Transverse colon (tissue), 4 donors: ENCODE measurements at regions not wholly inside any gene's neighbourhood (a gene's known extent, or its start where the extent isn't known, plus 50 kb on each side); places are given as distances from the start of the nearest gene placed in this dataset.

Source experiments
- DNase-seq: peaks from one replicate; pipeline ENCODE4 v3.0.0-alpha.2; 2019
- H3K27ac ChIP-seq, 4 donors: fragments of 200-600 bp; sonication (generic); 2 replicates each; pipeline ENCODE4 v1.5.1; 2016 to 2018; ENCODE audit warnings: inconsistent platforms in 4 of 4
- H3K27me3 ChIP-seq: fragments of 200-600 bp; sonication (generic); 2 replicates; pipeline ENCODE4 v1.5.1; 2017; ENCODE audit warnings: inconsistent platforms
- H3K36me3 ChIP-seq, 4 donors: fragments of 200-600 bp; sonication (generic); 2 replicates each; pipeline ENCODE4 v1.5.1; 2017 to 2019; ENCODE audit warnings: inconsistent platforms in 4 of 4
- H3K4me1 ChIP-seq, 4 donors: fragments of 200-600 bp; sonication (generic); 2 replicates each; pipeline ENCODE4 v1.5.1; 2017 to 2020; ENCODE audit warnings: inconsistent platforms in 4 of 4
- H3K4me3 ChIP-seq, 4 donors: fragments of 200-600 bp; sonication (generic); 1 replicate in 1 of 4; 2 replicates in 3 of 4; pipeline versions ENCODE4 v1.5.1 to v1.6.1; 2017 to 2019; ENCODE audit warnings: inconsistent platforms in 4 of 4
- H3K9me3 ChIP-seq, 2 donors: fragments of 200-600 bp; sonication (generic); 2 replicates each; pipeline ENCODE4 v1.5.1; 2017 to 2019; ENCODE audit warnings: inconsistent platforms in 2 of 2
- CTCF ChIP-seq, 5 experiments: fragments of 200-600 bp in 3 of 5; fragments of 450-650 bp in 2 of 5; sonication (generic) in 3 of 5; IDR thresholded peaks; 1 replicate in 2 of 5; 2 replicates in 3 of 5; pipeline ENCODE4 v1.5.1; 2016 to 2017; ENCODE audit warnings: antibody characterized with exemption in 5 of 5, inconsistent platforms in 3 of 5, mild to moderate bottlenecking in 2 of 5, moderate library complexity in 1 of 5
- EP300 ChIP-seq: sonication (generic); formaldehyde crosslinking; IDR thresholded peaks from one replicate; pipeline ENCODE4 v1.6.1; 2017; ENCODE audit warnings: antibody characterized with exemption, low read depth
- POLR2A ChIP-seq: fragments of 450-650 bp; IDR thresholded peaks from one replicate; pipeline ENCODE4 v1.6.1; 2016; ENCODE audit warnings: antibody characterized with exemption, mild to moderate bottlenecking, moderate library complexity
- POLR2AphosphoS5 ChIP-seq, 3 donors: sonication (generic); formaldehyde crosslinking; IDR thresholded peaks; one replicate each; pipeline ENCODE4 v1.6.1; 2016; ENCODE audit warnings: antibody characterized with exemption in 3 of 3
- WGBS, 2 donors: methylation state at CpG; one replicate each; pipeline ENCODE4 v1.1.5; 2018; ENCODE audit warnings: low coverage in 1 of 2; 5-methylcytosine and 5-hydroxymethylcytosine counted together
- in situ Hi-C, 4 donors: fragments of 200-750 bp; cut with MboI; loops; one replicate each; pipeline versions ENCODE4 v1.15.0 to v1.15.1; 2017; ENCODE audit warnings: low sequenced_read_pairs in 3 of 4, low pct_ligation_motif_present in 1 of 4, low pct_unique_long_range_greater_than_20kb in 1 of 4
- intact Hi-C: fragments of 100-400 bp; cut with DNase I; formaldehyde crosslinking; loops from one replicate; pipeline ENCODE4 v1.15.1; 2023; ENCODE audit warnings: low total_unique reads

- in situ Hi-C loops = no loop called here
- no peak for DNase-seq
- no peaks in the 10 kb centered on the region for H3K27me3 ChIP-seq
Observed at GRCh38 chr18:2050702-2051201, 520.6 kb downstream of the METTL4 start.

GRCh38 chr18:2053490-2054089 lies 517.7 kb downstream of the METTL4 start:
- in situ Hi-C loops = no loop called here
- DNase-seq = no peak
- no peak overlapping the region for H3K27ac ChIP-seq
- 72 to 80% methylated on average over 3 of the region's 3 CpGs for WGBS, 2 donors
- no peaks in the 10 kb centered on the region for H3K36me3 ChIP-seq
- no peaks in the 10 kb centered on the region for H3K27me3 ChIP-seq
- intact Hi-C loops = no loop called here
- no peaks in the 10 kb centered on the region for H3K9me3 ChIP-seq
- TF ChIP-seq POLR2A (no peak), POLR2AphosphoS5 (IDR thresholded peaks at IDR 0.05) (no peak), EP300 (no peak), CTCF (IDR thresholded peaks at IDR 0.05) (no peak)
- no peak overlapping the region for H3K4me3 ChIP-seq
- no peaks in the 10 kb centered on the region for H3K4me1 ChIP-seq

More at GRCh38 chr18:2050702-2051201, 520.6 kb downstream of the METTL4 start:
- intact Hi-C loops = no loop called here
- WGBS, 2 donors = 45 to 54% methylated on average over 3 of the region's 3 CpGs
- no peak for TF ChIP-seq POLR2AphosphoS5 (IDR thresholded peaks at IDR 0.05)
- no peak for TF ChIP-seq POLR2A
- no peak for TF ChIP-seq EP300
- no peak for TF ChIP-seq CTCF (IDR thresholded peaks at IDR 0.05)
- Histone ChIP-seq H3K27ac (no peak overlapping the region), H3K36me3 (no peaks in the 10 kb centered on the region), H3K4me3 (no peak overlapping the region), H3K4me1 (no peaks in the 10 kb centered on the region), H3K9me3 (no peaks in the 10 kb centered on the region)

GRCh38 chr18:2059336-2059735 lies 512.0 kb downstream of the METTL4 start:
- Histone ChIP-seq H3K27me3 (no peaks in the 10 kb centered on the region), H3K4me3 (no peak overlapping the region), H3K27ac (no peak overlapping the region), H3K36me3 (no peaks in the 10 kb centered on the region), H3K9me3 (no peaks in the 10 kb centered on the region), H3K4me1 (no peaks in the 10 kb centered on the region)
- 59 to 72% methylated on average over 4 of the region's 4 CpGs for WGBS, 2 donors
- no peak for TF ChIP-seq POLR2A
- TF ChIP-seq CTCF (IDR thresholded peaks at IDR 0.05) = no peak
- no peak for TF ChIP-seq POLR2AphosphoS5 (IDR thresholded peaks at IDR 0.05)
- TF ChIP-seq EP300 = no peak
- intact Hi-C loops = no loop called here
- in situ Hi-C loops = no loop called here
- DNase-seq = no peak

GRCh38 chr18:2060086-2060485 lies 511.2 kb downstream of the METTL4 start:
- TF ChIP-seq EP300 = no peak
- TF ChIP-seq POLR2AphosphoS5 (IDR thresholded peaks at IDR 0.05) = no peak
- TF ChIP-seq POLR2A = no peak
- no peak for TF ChIP-seq CTCF (IDR thresholded peaks at IDR 0.05)
- Histone ChIP-seq H3K4me3 (no peak overlapping the region), H3K27ac (no peak overlapping the region), H3K27me3 (no peaks in the 10 kb centered on the region), H3K4me1 (no peaks in the 10 kb centered on the region), H3K9me3 (no peaks in the 10 kb centered on the region), H3K36me3 (no peaks in the 10 kb centered on the region)
- no peak for DNase-seq
- WGBS, 2 donors = 84 to 89% methylated on average over 1 of the region's 1 CpG
- in situ Hi-C loops (no loop called here), intact Hi-C loops (no loop called here)
